Activated T-helper 17 cell treated with anti-CD3 and anti-CD28 coated beads, Interleukin-2, amount 50 U/mL, for 72 hours (primary cell): ENCODE measurements at regions not wholly inside any gene's neighbourhood (a gene's known extent, or its start where the extent isn't known, plus 50 kb on each side); places are given as distances from the start of the nearest gene placed in this dataset.
"Not testable (repeated sequence)": the region's sequence is repeated elsewhere in the genome, so short reads cannot be mapped to it uniquely, and the experiment has no call there.

ENCODE experiments used
- ATAC-seq: fragments of 150-1000 bp; cut with Tn5 transposase; replicated peaks from 2 replicates; pipeline ENCODE4 v1.10.0; 2021; ENCODE audit warnings: mild to moderate bottlenecking, moderate library complexity
- H3K27ac Mint-ChIP-seq: one replicate; pipeline ENCODE4 v1.8.0; 2022; ENCODE audit warnings: mixed read lengths
- H3K27me3 Mint-ChIP-seq: one replicate; pipeline ENCODE4 v1.8.0; 2022; ENCODE audit warnings: mixed read lengths
- H3K36me3 Mint-ChIP-seq: one replicate; pipeline ENCODE4 v1.8.0; 2022; ENCODE audit warnings: low read depth, mild to moderate bottlenecking, mixed read lengths
- H3K4me1 Mint-ChIP-seq: one replicate; pipeline ENCODE4 v1.8.0; 2022; ENCODE audit warnings: mixed read lengths
- H3K4me3 Mint-ChIP-seq: one replicate; pipeline ENCODE4 v1.8.0; 2022; ENCODE audit warnings: mild to moderate bottlenecking, mixed read lengths
- H3K9me3 Mint-ChIP-seq: one replicate; pipeline ENCODE4 v1.8.0; 2022; ENCODE audit warnings: mixed read lengths

DNA sequence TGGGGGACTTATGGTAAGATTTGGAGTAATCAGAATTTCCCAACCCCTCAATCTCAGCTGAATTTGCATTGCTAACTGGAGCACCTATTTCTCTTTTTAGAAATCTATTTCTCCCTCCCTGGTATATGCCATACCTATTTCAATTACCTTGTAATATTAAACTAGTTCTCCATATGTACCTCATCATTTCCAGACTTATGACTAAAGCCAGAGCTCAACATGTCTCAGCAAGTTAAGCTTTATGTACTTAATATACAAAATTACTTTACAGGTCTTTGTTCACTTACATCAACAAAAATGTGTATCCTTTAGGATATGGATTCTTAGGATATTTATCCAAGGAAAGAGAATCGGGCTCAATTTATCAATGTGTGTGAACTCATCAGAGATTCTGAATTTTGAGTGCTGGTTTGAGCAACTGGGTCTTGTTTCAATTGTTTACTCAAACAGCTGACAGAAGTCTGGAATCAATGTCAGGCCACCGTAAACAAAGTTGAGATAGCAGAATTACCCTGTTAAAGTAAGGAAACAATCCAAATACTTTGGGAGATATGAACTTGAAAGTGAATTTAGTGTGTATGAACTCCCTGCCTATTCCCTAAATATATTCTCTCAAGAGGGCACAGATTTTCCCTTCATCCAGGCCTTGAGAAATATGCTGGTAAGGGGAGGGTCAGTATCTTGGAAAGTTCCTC lies 199.6 kb downstream of the VEGFC start:
- Mint-ChIP-seq H3K36me3 (no peaks in the 10 kb centered on the region), H3K4me3 (no peak overlapping the region), H3K9me3 (no peaks in the 10 kb centered on the region), H3K27me3 (no peaks in the 10 kb centered on the region), H3K4me1 (no peaks in the 10 kb centered on the region), H3K27ac (no peak overlapping the region)
- no peak for ATAC-seq

- ATAC-seq: no peak
Observed at GRCh38 chr4:176593943-176594342, 198.8 kb downstream of the VEGFC start.

DNA sequence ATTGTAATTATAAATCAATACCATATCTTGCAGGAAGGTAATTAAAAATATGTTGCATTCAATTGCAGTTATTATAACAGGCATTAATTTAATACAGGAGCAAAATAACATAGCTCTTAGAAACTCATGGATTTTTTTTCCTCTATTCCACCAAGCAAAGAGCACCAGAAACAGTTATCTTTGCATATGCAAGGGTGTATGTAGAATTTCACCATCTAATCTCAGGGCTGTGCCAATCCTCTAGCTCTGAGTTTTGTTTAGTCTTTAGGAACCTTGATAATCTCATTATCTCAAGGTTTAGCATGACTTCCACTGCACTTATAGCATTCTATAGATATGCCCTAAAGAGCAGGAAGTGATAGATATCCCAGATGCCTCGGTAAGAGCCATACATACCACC lies 197.5 kb downstream of the VEGFC start:
- H3K4me3 Mint-ChIP-seq: no peak overlapping the region
- H3K27ac Mint-ChIP-seq: no peak overlapping the region

More at GRCh38 chr4:176593943-176594342, 198.8 kb downstream of the VEGFC start:
- H3K4me3 Mint-ChIP-seq: no peak overlapping the region
- no peaks in the 10 kb centered on the region for H3K27me3 Mint-ChIP-seq
- no peak overlapping the region for H3K27ac Mint-ChIP-seq
- H3K4me1 Mint-ChIP-seq: no peaks in the 10 kb centered on the region
- no peaks in the 10 kb centered on the region for H3K36me3 Mint-ChIP-seq
- H3K9me3 Mint-ChIP-seq: no peaks in the 10 kb centered on the region

DNA sequence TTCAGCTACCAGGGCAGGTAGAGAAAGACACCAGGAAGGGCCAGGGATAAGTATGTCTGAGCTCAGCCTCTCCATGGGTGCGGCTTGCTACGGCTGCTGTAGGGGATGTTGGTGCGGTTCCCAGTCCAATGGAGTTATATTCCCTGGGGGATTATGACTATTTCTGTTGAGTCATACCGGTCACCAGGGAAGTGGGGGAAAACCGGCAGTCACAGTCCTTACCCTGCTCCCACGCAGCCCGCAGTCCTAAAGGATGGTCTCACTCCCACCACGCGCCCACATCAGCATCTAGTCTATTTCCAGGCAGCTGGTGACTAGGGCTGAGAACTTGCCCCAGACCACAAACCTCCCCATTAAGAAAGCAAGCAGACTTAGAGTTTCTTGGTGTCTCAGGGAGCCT lies 191.6 kb downstream of the VEGFC start:
- H3K4me3 Mint-ChIP-seq: no peak overlapping the region
- no peaks in the 10 kb centered on the region for H3K36me3 Mint-ChIP-seq
- ATAC-seq: no peak
- H3K27ac Mint-ChIP-seq: no peak overlapping the region
- no peaks in the 10 kb centered on the region for H3K27me3 Mint-ChIP-seq
- no peaks in the 10 kb centered on the region for H3K4me1 Mint-ChIP-seq
- H3K9me3 Mint-ChIP-seq: peaks cover 4% of the 10 kb centered on the region

More for the DNA sequence above, 197.5 kb downstream of the VEGFC start:
- no peaks in the 10 kb centered on the region for H3K4me1 Mint-ChIP-seq
- H3K9me3 Mint-ChIP-seq: no peaks in the 10 kb centered on the region
- no peaks in the 10 kb centered on the region for H3K27me3 Mint-ChIP-seq
- no peaks in the 10 kb centered on the region for H3K36me3 Mint-ChIP-seq
- ATAC-seq: no peak

DNA sequence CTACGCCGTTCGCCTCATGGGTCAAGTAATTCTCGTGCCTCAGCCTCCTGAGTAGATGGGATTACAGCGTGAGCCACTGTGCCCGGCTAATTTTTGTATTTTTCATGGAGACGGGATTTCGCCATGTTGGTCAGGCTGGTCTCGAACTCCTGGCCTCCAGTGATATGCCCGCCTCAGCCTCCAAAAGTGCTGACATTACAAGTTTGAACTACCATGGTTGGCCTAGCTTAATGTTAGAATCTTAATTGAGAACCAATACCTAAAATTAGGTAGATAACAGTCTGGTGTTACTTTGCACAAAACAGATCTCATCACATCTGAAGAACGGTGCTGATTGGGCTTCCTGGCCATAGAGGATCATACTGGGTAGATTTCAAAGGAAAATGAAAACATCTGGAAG lies 184.9 kb downstream of the VEGFC start:
- Mint-ChIP-seq H3K9me3 (peaks cover 4% of the 10 kb centered on the region), H3K27me3 (no peaks in the 10 kb centered on the region), H3K27ac (no peak overlapping the region), H3K36me3 (no peaks in the 10 kb centered on the region), H3K4me3 (no peak overlapping the region), H3K4me1 (no peaks in the 10 kb centered on the region)
- no peak for ATAC-seq

DNA sequence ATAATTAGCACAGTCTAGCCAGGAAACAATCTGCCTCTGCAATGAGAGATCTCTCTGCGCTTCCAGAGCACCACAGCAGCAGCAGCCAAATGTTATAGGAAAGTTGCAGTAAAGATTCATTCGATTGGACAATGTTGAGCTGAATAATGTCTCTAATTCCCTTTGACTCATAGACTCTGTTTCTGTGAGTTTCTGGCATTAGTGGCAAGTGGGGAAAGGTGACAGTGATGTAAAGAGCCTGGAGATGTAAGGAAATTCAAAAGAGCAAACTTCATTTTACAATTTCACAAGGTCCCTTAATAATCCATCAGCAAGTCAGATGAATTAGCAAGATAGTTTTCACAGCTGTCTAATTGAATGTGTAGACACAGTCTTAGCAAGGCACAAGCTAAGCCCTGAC lies 184.4 kb downstream of the VEGFC start:
- H3K27me3 Mint-ChIP-seq: no peaks in the 10 kb centered on the region
- H3K4me3 Mint-ChIP-seq: no peak overlapping the region
- H3K9me3 Mint-ChIP-seq: no peaks in the 10 kb centered on the region
- no peak for ATAC-seq
- H3K27ac Mint-ChIP-seq: no peak overlapping the region
- H3K4me1 Mint-ChIP-seq: no peaks in the 10 kb centered on the region
- H3K36me3 Mint-ChIP-seq: no peaks in the 10 kb centered on the region

DNA sequence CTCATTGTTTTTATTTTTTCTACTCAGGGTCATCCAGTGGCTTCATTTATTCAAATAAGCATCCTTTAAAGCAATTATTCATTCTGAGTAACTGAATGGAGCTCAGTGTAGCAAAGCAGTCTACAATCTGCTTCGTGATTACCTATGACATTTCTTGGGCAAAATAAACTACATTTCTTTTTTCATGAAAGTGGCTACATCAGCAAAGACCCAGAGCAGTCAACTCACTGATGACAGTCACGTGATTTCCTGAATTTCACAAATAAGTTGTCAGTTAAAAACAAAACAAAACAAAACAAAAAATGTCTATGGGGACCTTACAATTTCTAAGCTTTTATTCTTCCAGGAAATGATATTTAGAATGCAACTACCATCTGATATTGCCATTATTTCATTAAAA lies 182.1 kb downstream of the VEGFC start:
- Mint-ChIP-seq H3K27ac (no peak overlapping the region), H3K9me3 (no peaks in the 10 kb centered on the region), H3K4me1 (no peaks in the 10 kb centered on the region), H3K27me3 (no peaks in the 10 kb centered on the region), H3K4me3 (no peak overlapping the region), H3K36me3 (no peaks in the 10 kb centered on the region)
- ATAC-seq: no peak

- Mint-ChIP-seq H3K4me3 (no peak overlapping the region), H3K9me3 (no peaks in the 10 kb centered on the region), H3K27me3 (no peaks in the 10 kb centered on the region), H3K4me1 (no peaks in the 10 kb centered on the region), H3K36me3 (no peaks in the 10 kb centered on the region), H3K27ac (no peak overlapping the region)
- no peak for ATAC-seq
Observed at GRCh38 chr4:176611381-176611780, 181.3 kb downstream of the VEGFC start.

- no peak for ATAC-seq
- no peaks in the 10 kb centered on the region for H3K27me3 Mint-ChIP-seq
- no peaks in the 10 kb centered on the region for H3K9me3 Mint-ChIP-seq
- H3K4me3 Mint-ChIP-seq: no peak overlapping the region
- H3K27ac Mint-ChIP-seq: no peak overlapping the region
- no peaks in the 10 kb centered on the region for H3K36me3 Mint-ChIP-seq
- H3K4me1 Mint-ChIP-seq: no peaks in the 10 kb centered on the region
Observed at GRCh38 chr4:176611951-176612350, 180.8 kb downstream of the VEGFC start.

DNA sequence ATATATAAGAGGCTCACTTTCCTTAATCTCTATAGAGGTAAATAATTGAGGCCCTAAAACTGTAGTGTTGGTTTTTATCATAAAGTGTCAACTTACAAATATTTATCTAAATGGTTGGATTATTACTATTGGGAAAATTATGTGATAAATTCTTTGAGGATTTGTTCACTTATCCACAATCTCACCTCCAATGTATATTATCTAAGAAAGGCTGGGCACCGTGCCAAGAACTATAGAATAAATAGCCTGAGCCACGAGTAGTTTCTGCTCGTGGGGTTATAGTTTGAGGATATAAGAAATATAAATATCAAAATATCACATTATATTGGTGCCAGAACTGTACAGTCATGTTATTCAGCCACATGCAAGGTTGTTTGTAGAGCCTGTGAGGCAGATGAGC lies 177.9 kb downstream of the VEGFC start:
- Mint-ChIP-seq H3K4me3 (no peak overlapping the region), H3K27ac (no peak overlapping the region), H3K9me3 (no peaks in the 10 kb centered on the region), H3K27me3 (peaks cover 5% of the 10 kb centered on the region), H3K4me1 (no peaks in the 10 kb centered on the region), H3K36me3 (no peaks in the 10 kb centered on the region)
- ATAC-seq: no peak

- Mint-ChIP-seq H3K27me3 (peaks cover 5% of the 10 kb centered on the region), H3K4me1 (no peaks in the 10 kb centered on the region), H3K36me3 (no peaks in the 10 kb centered on the region), H3K4me3 (no peak overlapping the region), H3K27ac (no peak overlapping the region), H3K9me3 (no peaks in the 10 kb centered on the region)
- no peak for ATAC-seq
Observed at GRCh38 chr4:176616151-176616550, 176.6 kb downstream of the VEGFC start.

- H3K4me3 Mint-ChIP-seq: no peak overlapping the region
- no peak for ATAC-seq
- no peaks in the 10 kb centered on the region for H3K9me3 Mint-ChIP-seq
- peaks cover 5% of the 10 kb centered on the region for H3K27me3 Mint-ChIP-seq
- H3K36me3 Mint-ChIP-seq: no peaks in the 10 kb centered on the region
- H3K4me1 Mint-ChIP-seq: no peaks in the 10 kb centered on the region
- H3K27ac Mint-ChIP-seq: no peak overlapping the region
Observed at GRCh38 chr4:176618138-176618537, 174.6 kb downstream of the VEGFC start.

GRCh38 chr4:176619430-176619829 lies 173.3 kb downstream of the VEGFC start:
- H3K27me3 Mint-ChIP-seq: peaks cover 5% of the 10 kb centered on the region
- no peaks in the 10 kb centered on the region for H3K4me1 Mint-ChIP-seq
- H3K36me3 Mint-ChIP-seq: no peaks in the 10 kb centered on the region
- H3K9me3 Mint-ChIP-seq: peaks cover 4% of the 10 kb centered on the region
- H3K4me3 Mint-ChIP-seq: no peak overlapping the region
- H3K27ac Mint-ChIP-seq: no peak overlapping the region
- ATAC-seq: no peak

GRCh38 chr4:176622251-176622948 lies 170.3 kb downstream of the VEGFC start:
- H3K4me3 Mint-ChIP-seq: no peak overlapping the region
- ATAC-seq: no peak
- no peaks in the 10 kb centered on the region for H3K36me3 Mint-ChIP-seq
- no peaks in the 10 kb centered on the region for H3K4me1 Mint-ChIP-seq
- peaks cover 4% of the 10 kb centered on the region for H3K9me3 Mint-ChIP-seq
- H3K27ac Mint-ChIP-seq: no peak overlapping the region
- H3K27me3 Mint-ChIP-seq: peaks cover 5% of the 10 kb centered on the region

DNA sequence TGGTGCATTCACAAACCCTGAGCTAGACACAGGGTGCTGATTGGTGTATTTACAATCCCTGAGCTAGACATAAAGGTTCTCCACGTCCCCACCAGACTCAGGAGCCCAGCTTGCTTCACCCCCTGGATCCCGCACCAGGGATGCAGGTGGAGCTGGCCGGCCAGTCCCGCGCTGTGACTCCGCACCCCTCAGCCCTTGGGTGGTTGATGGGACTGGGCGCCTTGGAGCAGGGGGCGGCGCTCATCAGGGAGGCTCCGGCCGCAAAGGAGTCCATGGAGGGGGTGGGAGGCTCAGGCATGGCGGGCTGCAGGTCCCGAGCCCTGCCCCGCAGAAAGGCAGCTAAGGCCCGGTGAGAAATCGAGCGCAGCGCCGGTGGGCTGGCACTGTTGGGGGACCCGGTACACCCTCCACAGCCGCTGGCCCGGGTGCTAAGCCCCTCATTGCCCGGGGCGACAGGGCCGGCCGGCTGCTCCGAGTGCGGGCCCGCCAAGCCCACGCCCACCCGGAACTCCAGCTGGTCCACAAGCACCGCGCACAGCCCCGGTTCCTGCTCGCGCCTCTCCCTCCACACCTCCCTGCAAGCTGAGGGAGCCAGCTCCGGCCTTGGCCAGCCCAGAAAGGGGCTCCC lies 167.6 kb downstream of the VEGFC start:
- H3K27me3 Mint-ChIP-seq, H3K4me3 Mint-ChIP-seq, H3K4me1 Mint-ChIP-seq, ATAC-seq, H3K36me3 Mint-ChIP-seq, H3K9me3 Mint-ChIP-seq, H3K27ac Mint-ChIP-seq: not testable (repeated sequence)
